ENCODE measurements at regions not wholly inside any gene's neighbourhood (a gene's known extent, or its start where the extent isn't known, plus 50 kb on each side); places are given as distances from the start of the nearest gene placed in this dataset.
"Not testable (repeated sequence)": the region's sequence is repeated elsewhere in the genome, so short reads cannot be mapped to it uniquely, and the experiment has no call there.

DNA sequence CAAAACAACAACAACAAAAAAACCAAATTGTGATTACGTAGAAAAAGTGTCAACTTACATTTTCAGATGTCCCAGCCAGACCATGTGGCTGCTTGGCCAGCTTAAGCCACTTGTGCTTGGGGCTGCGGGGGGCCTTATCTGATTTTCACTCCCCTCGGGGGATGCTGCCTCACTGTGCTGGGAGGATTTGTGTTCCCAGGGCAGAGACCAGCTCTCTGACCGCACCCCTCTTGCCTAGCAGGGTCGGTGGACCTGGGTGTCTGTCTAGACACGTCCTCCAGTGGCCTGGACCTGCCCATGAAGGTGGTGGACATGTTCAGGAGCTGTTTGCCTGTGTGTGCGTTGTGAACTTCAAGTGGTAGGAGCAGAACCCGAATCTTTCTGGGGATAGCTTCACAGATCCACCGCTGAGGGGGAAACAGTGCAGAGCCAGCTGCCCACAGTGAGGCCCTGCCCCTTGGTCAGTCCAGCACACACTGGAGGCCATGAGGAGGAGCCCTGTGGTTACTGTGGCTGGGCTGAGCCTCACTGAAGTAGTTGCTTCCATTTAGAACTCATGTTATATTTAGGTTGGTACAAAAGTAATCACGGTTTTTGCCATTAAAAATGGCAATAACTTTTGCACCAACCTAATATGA, 173.9 kb downstream of the ADRA2C start:
- H3K4me3 ChIP-seq (ENCODE audit: low read length); H3K27me3 ChIP-seq (ENCODE audit: control insufficient read depth, insufficient read depth, low read length); H3K9me3 ChIP-seq (ENCODE audit: control insufficient read depth, insufficient read depth, low read length); H3K4me1 ChIP-seq (ENCODE audit: control insufficient read depth, insufficient read depth, low read length); DNase-seq (ENCODE audit: low read depth, low spot score); H3K36me3 ChIP-seq (ENCODE audit: control insufficient read depth, insufficient read depth, low read length); H3K27ac ChIP-seq (ENCODE audit: low read length): not testable (repeated sequence)
- WGBS (ENCODE audit: insufficient coverage, insufficient read length), result no CpG with 5 or more reads among the region's 10 CpGs

DNA sequence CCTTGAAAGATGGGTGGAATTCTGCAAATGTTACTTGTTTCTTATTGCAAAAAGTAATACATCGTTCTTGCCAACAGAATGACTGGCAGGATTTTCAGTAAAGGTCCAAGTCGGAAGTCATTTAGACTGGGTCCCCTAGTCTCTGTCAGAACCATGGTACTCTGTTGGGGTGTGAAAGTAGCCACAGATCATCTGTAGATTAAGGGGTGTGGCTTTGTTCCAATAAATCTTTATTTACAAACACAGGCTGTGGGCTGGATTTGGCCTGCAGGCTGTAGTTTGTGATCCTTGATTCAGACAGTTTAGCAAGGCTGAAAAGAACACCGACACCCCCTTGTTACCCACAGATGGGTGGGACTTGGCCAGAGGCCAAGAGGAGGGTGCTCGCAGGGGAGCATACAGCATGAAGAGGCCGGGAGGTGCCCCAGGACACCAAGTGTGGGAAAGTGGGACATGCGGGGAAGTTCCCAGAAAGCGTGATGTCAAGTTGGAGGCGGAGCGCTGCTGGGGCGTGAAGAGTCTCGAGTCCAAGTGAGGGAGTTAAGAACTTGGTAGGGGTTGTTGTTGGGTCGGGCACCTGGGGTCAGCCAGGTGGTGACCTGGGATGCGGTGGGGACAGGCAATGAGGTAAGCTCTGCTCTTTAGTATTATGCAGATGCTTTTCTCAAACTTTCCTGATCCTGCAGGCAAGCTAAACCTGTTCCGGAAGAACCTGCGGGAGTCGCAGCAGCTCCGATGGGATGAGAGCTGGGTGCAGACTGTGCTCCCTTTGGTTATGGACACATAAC, 175.7 kb downstream of the ADRA2C start:
- not testable (repeated sequence) for H3K27ac ChIP-seq (ENCODE audit: low read length); H3K4me1 ChIP-seq (ENCODE audit: control insufficient read depth, insufficient read depth, low read length); H3K27me3 ChIP-seq (ENCODE audit: control insufficient read depth, insufficient read depth, low read length); H3K36me3 ChIP-seq (ENCODE audit: control insufficient read depth, insufficient read depth, low read length); H3K4me3 ChIP-seq (ENCODE audit: low read length); DNase-seq (ENCODE audit: low read depth, low spot score); H3K9me3 ChIP-seq (ENCODE audit: control insufficient read depth, insufficient read depth, low read length)
- no CpG with 5 or more reads among the region's 17 CpGs for WGBS (ENCODE audit: insufficient coverage, insufficient read length)

GRCh38 chr4:3942569-3942971, 176.4 kb downstream of the ADRA2C start:
- H3K36me3 ChIP-seq (ENCODE audit: control insufficient read depth, insufficient read depth, low read length); H3K4me1 ChIP-seq (ENCODE audit: control insufficient read depth, insufficient read depth, low read length); H3K4me3 ChIP-seq (ENCODE audit: low read length); H3K9me3 ChIP-seq (ENCODE audit: control insufficient read depth, insufficient read depth, low read length); H3K27me3 ChIP-seq (ENCODE audit: control insufficient read depth, insufficient read depth, low read length); DNase-seq (ENCODE audit: low read depth, low spot score); H3K27ac ChIP-seq (ENCODE audit: low read length): not testable (repeated sequence)
- WGBS (ENCODE audit: insufficient coverage, insufficient read length), result no CpG with 5 or more reads among the region's 12 CpGs

GRCh38 chr4:3943051-3943450, 176.9 kb downstream of the ADRA2C start:
- not testable (repeated sequence) for DNase-seq (ENCODE audit: low read depth, low spot score); H3K4me3 ChIP-seq (ENCODE audit: low read length); H3K9me3 ChIP-seq (ENCODE audit: control insufficient read depth, insufficient read depth, low read length); H3K27me3 ChIP-seq (ENCODE audit: control insufficient read depth, insufficient read depth, low read length); H3K4me1 ChIP-seq (ENCODE audit: control insufficient read depth, insufficient read depth, low read length); H3K36me3 ChIP-seq (ENCODE audit: control insufficient read depth, insufficient read depth, low read length); H3K27ac ChIP-seq (ENCODE audit: low read length)
- WGBS (ENCODE audit: insufficient coverage, insufficient read length), result no CpG with 5 or more reads among the region's 8 CpGs

- no peak for DNase-seq (ENCODE audit: low read depth, low spot score)
- Histone ChIP-seq H3K4me1 (ENCODE audit: control insufficient read depth, insufficient read depth, low read length) (no peaks in the 10 kb centered on the region; the same call in 1 of the 2 replicates), H3K4me3 (ENCODE audit: low read length) (no peak overlapping the region), H3K27me3 (ENCODE audit: control insufficient read depth, insufficient read depth, low read length) (no peaks in the 10 kb centered on the region), H3K36me3 (ENCODE audit: control insufficient read depth, insufficient read depth, low read length) (peaks cover 2% of the 10 kb centered on the region), H3K9me3 (ENCODE audit: control insufficient read depth, insufficient read depth, low read length) (no peaks in the 10 kb centered on the region), H3K27ac (ENCODE audit: low read length) (no peak overlapping the region)
- no CpG with 5 or more reads among the region's 22 CpGs for whole genome bisulfite sequencing (ENCODE audit: insufficient coverage, insufficient read length)
Observed at GRCh38 chr4:3945511-3946290, 179.5 kb downstream of the ADRA2C start.

- no CpG with 5 or more reads among the region's 20 CpGs for WGBS (ENCODE audit: insufficient coverage, insufficient read length)
- H3K27me3 ChIP-seq (ENCODE audit: control insufficient read depth, insufficient read depth, low read length); H3K36me3 ChIP-seq (ENCODE audit: control insufficient read depth, insufficient read depth, low read length); H3K27ac ChIP-seq (ENCODE audit: low read length); DNase-seq (ENCODE audit: low read depth, low spot score); H3K4me3 ChIP-seq (ENCODE audit: low read length); H3K9me3 ChIP-seq (ENCODE audit: control insufficient read depth, insufficient read depth, low read length); H3K4me1 ChIP-seq (ENCODE audit: control insufficient read depth, insufficient read depth, low read length): not testable (repeated sequence)
Observed at GRCh38 chr4:3946553-3946952, 180.4 kb downstream of the ADRA2C start.

GRCh38 chr4:3947761-3948160, 181.6 kb downstream of the ADRA2C start:
- DNase-seq (ENCODE audit: low read depth, low spot score); H3K36me3 ChIP-seq (ENCODE audit: control insufficient read depth, insufficient read depth, low read length): not testable (repeated sequence)

DNA sequence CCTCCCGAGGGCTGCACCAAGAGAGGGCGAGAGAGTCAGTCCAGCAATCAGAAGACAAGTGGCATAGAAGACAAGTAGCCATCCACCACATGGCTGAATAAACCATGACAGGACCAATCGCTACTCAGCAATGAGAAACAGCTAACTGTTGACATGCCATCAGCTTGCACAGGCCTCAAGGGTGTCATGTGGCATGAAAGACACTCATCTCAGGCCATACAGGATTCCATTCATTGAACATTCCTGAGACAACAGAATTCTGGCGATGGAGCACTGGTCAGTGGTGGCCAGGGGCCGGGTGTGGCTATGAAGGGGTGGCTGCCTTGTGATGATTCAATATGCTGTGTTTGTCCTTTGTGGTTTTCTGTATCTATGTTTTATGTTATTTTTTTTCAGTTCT, 182.0 kb downstream of the ADRA2C start:
- H3K9me3 ChIP-seq (ENCODE audit: control insufficient read depth, insufficient read depth, low read length); DNase-seq (ENCODE audit: low read depth, low spot score); H3K27ac ChIP-seq (ENCODE audit: low read length); H3K4me3 ChIP-seq (ENCODE audit: low read length); H3K27me3 ChIP-seq (ENCODE audit: control insufficient read depth, insufficient read depth, low read length); H3K4me1 ChIP-seq (ENCODE audit: control insufficient read depth, insufficient read depth, low read length); H3K36me3 ChIP-seq (ENCODE audit: control insufficient read depth, insufficient read depth, low read length): not testable (repeated sequence)
- WGBS (ENCODE audit: insufficient coverage, insufficient read length), result no CpG with 5 or more reads among the region's 5 CpGs

More at GRCh38 chr4:3947761-3948160, 181.6 kb downstream of the ADRA2C start:
- WGBS (ENCODE audit: insufficient coverage, insufficient read length), result no CpG with 5 or more reads among the region's 21 CpGs
- not testable (repeated sequence) for H3K27me3 ChIP-seq (ENCODE audit: control insufficient read depth, insufficient read depth, low read length); H3K4me1 ChIP-seq (ENCODE audit: control insufficient read depth, insufficient read depth, low read length); H3K27ac ChIP-seq (ENCODE audit: low read length); H3K9me3 ChIP-seq (ENCODE audit: control insufficient read depth, insufficient read depth, low read length); H3K4me3 ChIP-seq (ENCODE audit: low read length)

DNA sequence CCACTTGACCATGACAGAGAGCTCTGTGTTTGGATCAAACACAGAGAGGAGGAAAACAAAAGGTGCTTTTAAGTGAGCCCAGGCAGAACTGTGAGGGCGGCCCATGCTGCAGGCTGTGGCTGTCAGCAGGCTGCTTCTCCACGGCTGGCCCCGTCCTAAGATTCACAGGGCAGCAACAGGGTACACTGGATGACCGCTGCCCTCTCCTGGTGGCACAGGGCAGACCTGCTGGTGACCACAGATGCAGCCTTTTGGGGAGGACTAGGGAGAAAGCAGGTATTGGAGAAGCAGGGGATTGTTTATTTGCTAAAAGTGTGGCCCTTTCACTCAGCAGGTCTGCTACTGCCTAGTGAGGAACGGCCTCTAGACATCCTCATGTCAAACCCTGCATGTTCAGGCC, 183.7 kb downstream of the ADRA2C start:
- not testable (repeated sequence) for DNase-seq (ENCODE audit: low read depth, low spot score); H3K27me3 ChIP-seq (ENCODE audit: control insufficient read depth, insufficient read depth, low read length); H3K27ac ChIP-seq (ENCODE audit: low read length); H3K9me3 ChIP-seq (ENCODE audit: control insufficient read depth, insufficient read depth, low read length); H3K4me1 ChIP-seq (ENCODE audit: control insufficient read depth, insufficient read depth, low read length); H3K4me3 ChIP-seq (ENCODE audit: low read length); H3K36me3 ChIP-seq (ENCODE audit: control insufficient read depth, insufficient read depth, low read length)
- no CpG with 5 or more reads among the region's 5 CpGs for WGBS (ENCODE audit: insufficient coverage, insufficient read length)

- not testable (repeated sequence) for H3K4me1 ChIP-seq (ENCODE audit: control insufficient read depth, insufficient read depth, low read length); DNase-seq (ENCODE audit: low read depth, low spot score)
Observed at GRCh38 chr4:3952443-3953139, 186.4 kb downstream of the ADRA2C start.

More at GRCh38 chr4:3952443-3953139, 186.4 kb downstream of the ADRA2C start:
- not testable (repeated sequence) for H3K4me3 ChIP-seq (ENCODE audit: low read length); H3K27ac ChIP-seq (ENCODE audit: low read length); H3K27me3 ChIP-seq (ENCODE audit: control insufficient read depth, insufficient read depth, low read length); H3K9me3 ChIP-seq (ENCODE audit: control insufficient read depth, insufficient read depth, low read length); H3K36me3 ChIP-seq (ENCODE audit: control insufficient read depth, insufficient read depth, low read length)
- WGBS (ENCODE audit: insufficient coverage, insufficient read length), result no CpG with 5 or more reads among the region's 9 CpGs
